Activated naive CD4-positive, alpha-beta T cell treated with anti-CD3 and anti-CD28 coated beads for 36 hours (primary cell): ENCODE measurements at regions not wholly inside any gene's neighbourhood (a gene's known extent, or its start where the extent isn't known, plus 50 kb on each side); places are given as distances from the start of the nearest gene placed in this dataset.
"Not testable (repeated sequence)": the region's sequence is repeated elsewhere in the genome, so short reads cannot be mapped to it uniquely, and the experiment has no call there.

Source experiments
- CTCF ChIA-PET: fragments of 350-600 bp; sonication (Branson Sonifier 250); formaldehyde crosslinking; loops from one replicate; lab custom pipeline; 2021; ENCODE audit warnings: antibody characterized with exemption; lab: Charles Lee
- DNase-seq: peaks from one replicate; pipeline ENCODE4 v3.0.0-alpha.2; 2020
- H3K27ac Mint-ChIP-seq: one replicate; pipeline ENCODE4 v1.8.0; 2021; ENCODE audit warnings: mild to moderate bottlenecking, mixed read lengths
- H3K27me3 Mint-ChIP-seq: one replicate; pipeline ENCODE4 v1.8.0; 2021; ENCODE audit warnings: low read depth, mixed read lengths
- H3K36me3 Mint-ChIP-seq: one replicate; pipeline ENCODE4 v1.8.0; 2021; ENCODE audit warnings: low read depth, mixed read lengths
- H3K4me1 Mint-ChIP-seq: one replicate; pipeline ENCODE4 v1.8.0; 2021; ENCODE audit warnings: low read depth, mixed read lengths
- H3K4me3 Mint-ChIP-seq: one replicate; pipeline ENCODE4 v1.8.0; 2021; ENCODE audit warnings: mild to moderate bottlenecking, moderate library complexity, mixed read lengths
- H3K9me3 Mint-ChIP-seq: one replicate; pipeline ENCODE4 v1.8.0; 2021; ENCODE audit warnings: mixed read lengths
- intact Hi-C: fragments of 100-400 bp; cut with micrococcal nuclease; formaldehyde crosslinking; loops from one replicate; pipeline ENCODE4 v1.15.1; 2023

DNA sequence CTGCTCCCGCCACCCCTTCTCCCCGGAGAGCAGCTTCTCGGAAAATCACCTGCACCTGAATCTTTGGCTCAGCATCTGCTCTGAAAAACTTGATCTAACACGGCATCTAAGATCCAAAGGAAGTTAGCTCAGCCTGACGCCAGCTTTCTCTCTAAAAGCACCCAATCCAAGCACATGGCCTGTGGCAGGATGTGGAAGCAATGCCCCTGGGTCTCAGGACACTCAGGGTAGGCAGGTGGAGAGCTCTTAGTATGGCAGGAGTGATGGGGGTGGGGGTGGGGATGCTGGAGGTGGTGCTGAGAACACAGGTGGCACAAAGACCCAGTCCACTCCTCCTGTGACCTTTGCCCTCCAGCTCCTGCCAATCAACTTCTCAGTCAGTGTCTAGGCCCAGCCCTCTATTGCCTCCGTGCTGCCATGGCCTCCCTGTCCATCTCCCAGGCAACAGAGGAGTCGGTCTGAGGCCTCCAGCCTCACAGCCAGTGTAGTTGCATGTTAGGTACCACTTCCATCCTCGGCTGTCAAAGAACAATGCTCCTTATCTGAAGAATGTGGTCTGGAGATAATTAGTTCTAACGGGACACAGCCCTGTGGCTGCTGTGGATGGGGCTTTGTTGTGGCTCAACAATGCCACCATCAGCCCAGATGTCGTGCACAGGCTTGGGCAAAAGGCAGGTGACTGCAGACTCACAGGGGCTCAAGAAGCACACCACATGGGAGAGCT lies 180.0 kb upstream of the C14orf180 start:
- DNase-seq: no peak
- Mint-ChIP-seq H3K36me3 (peaks cover 3% of the 10 kb centered on the region), H3K9me3 (peaks cover 12% of the 10 kb centered on the region), H3K4me3 (no peak overlapping the region), H3K27ac (no peak overlapping the region), H3K27me3 (no peaks in the 10 kb centered on the region), H3K4me1 (peaks cover 29% of the 10 kb centered on the region)
- intact Hi-C loops: no loop called here
- CTCF ChIA-PET: interaction anchor here (0.6 kb wide), 2 partner anchors 1377 to 1893 kb away, joined by 3 read pairs; no protein-coding TSS in a partner anchor

GRCh38 chr14:104400355-104400754 lies 179.2 kb upstream of the C14orf180 start:
- CTCF ChIA-PET: no interaction called here

GRCh38 chr14:104401785-104402184 lies 177.8 kb upstream of the C14orf180 start:
- H3K36me3 Mint-ChIP-seq: peaks cover 3% of the 10 kb centered on the region
- peaks cover 12% of the 10 kb centered on the region for H3K4me1 Mint-ChIP-seq
- no peak overlapping the region for H3K27ac Mint-ChIP-seq
- no peak for DNase-seq
- CTCF ChIA-PET: no interaction called here
- intact Hi-C loops: no loop called here
- H3K4me3 Mint-ChIP-seq: no peak overlapping the region
- H3K9me3 Mint-ChIP-seq: peaks cover 12% of the 10 kb centered on the region
- H3K27me3 Mint-ChIP-seq: no peaks in the 10 kb centered on the region

More at GRCh38 chr14:104400355-104400754, 179.2 kb upstream of the C14orf180 start:
- no peaks in the 10 kb centered on the region for H3K27me3 Mint-ChIP-seq
- no peak overlapping the region for H3K4me3 Mint-ChIP-seq
- intact Hi-C loops: no loop called here
- peaks cover 12% of the 10 kb centered on the region for H3K9me3 Mint-ChIP-seq
- H3K4me1 Mint-ChIP-seq: peaks cover 21% of the 10 kb centered on the region
- no peak for DNase-seq
- H3K36me3 Mint-ChIP-seq: peaks cover 3% of the 10 kb centered on the region
- H3K27ac Mint-ChIP-seq: no peak overlapping the region

DNA sequence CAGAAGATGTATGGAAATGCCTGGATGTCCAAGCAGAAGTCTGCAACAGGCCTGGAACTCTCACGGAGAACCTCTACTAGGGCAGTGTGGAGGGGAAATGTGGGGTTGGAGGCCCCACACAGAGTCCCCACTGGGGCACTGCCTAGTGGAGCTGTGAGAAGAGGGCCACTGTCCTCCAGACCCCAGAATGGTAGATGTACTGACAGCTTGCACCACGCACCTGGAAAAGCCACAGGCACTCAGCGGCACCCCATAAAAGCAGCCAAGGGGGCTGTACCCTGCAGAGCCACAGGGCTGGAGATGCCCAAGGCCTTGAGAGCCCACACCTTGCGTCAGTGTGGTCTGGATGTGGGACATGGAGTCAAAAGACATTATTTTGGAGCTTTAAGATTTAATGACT lies 177.3 kb upstream of the C14orf180 start:
- H3K36me3 Mint-ChIP-seq, H3K9me3 Mint-ChIP-seq, CTCF ChIA-PET, DNase-seq, intact Hi-C loops, H3K27me3 Mint-ChIP-seq, H3K27ac Mint-ChIP-seq, H3K4me3 Mint-ChIP-seq: not testable (repeated sequence)
- peaks cover 12% of the 10 kb centered on the region for H3K4me1 Mint-ChIP-seq

DNA sequence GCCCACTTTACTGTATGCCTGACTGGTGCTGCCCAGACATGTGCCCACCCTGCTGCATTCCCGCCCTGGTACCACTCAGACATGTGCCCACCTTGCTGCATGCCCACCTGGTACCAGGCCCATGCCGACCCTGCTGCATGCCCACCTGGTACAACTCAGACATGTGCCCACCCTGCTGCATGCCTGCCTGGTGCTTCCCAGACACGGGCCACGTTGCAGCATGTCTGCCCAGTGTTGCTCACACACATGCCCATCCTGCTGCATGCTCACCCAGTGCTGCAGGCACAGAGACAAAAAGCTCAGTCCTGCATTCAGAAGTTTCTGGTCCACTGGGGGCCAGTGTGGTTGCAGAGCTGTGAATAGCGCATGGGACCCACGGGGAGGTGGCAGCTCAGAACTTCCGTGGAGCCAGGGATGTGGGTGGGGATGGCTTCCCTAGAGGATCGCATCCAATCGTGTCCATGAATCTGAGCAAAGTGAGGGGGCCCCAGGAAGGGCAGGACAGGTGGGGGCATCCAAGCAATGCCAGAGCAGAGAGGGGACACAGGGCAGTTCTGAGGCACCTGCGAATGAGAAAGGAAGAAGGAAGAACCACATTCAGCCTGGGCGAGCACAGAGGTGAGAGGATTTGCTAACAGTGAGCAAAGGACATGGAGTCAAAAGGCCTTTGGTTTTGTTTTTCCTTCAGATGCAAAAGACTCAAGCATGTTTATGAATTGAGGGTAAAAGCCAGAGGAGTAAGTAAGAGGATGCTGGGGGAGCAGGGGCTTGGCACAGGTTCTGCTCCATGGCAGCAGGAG lies 175.9 kb upstream of the C14orf180 start:
- intact Hi-C loops: no loop called here
- CTCF ChIA-PET: interaction anchor here (1.0 kb wide), 1 partner anchor 9 kb away, joined by 4 read pairs; no protein-coding TSS in a partner anchor
- DNase-seq: no peak
- H3K27me3 Mint-ChIP-seq: no peaks in the 10 kb centered on the region
- no peak overlapping the region for H3K27ac Mint-ChIP-seq
- H3K4me1 Mint-ChIP-seq: peaks cover 12% of the 10 kb centered on the region
- peaks cover 4% of the 10 kb centered on the region for H3K9me3 Mint-ChIP-seq
- H3K36me3 Mint-ChIP-seq: no peaks in the 10 kb centered on the region
- H3K4me3 Mint-ChIP-seq: no peak overlapping the region

- intact Hi-C loops: no loop called here
- peaks cover 9% of the 10 kb centered on the region for H3K9me3 Mint-ChIP-seq
- no peak overlapping the region for H3K4me3 Mint-ChIP-seq
- no peak overlapping the region for H3K27ac Mint-ChIP-seq
- DNase-seq: no peak
- no peaks in the 10 kb centered on the region for H3K27me3 Mint-ChIP-seq
- CTCF ChIA-PET: interaction anchor here (1.0 kb wide), 1 partner anchor 10 kb away, joined by 4 read pairs; no protein-coding TSS in a partner anchor
- peaks cover 1% of the 10 kb centered on the region for H3K4me1 Mint-ChIP-seq
- no peaks in the 10 kb centered on the region for H3K36me3 Mint-ChIP-seq
Measured at GRCh38 chr14:104404922-104405321, 174.6 kb upstream of the C14orf180 start.

DNA sequence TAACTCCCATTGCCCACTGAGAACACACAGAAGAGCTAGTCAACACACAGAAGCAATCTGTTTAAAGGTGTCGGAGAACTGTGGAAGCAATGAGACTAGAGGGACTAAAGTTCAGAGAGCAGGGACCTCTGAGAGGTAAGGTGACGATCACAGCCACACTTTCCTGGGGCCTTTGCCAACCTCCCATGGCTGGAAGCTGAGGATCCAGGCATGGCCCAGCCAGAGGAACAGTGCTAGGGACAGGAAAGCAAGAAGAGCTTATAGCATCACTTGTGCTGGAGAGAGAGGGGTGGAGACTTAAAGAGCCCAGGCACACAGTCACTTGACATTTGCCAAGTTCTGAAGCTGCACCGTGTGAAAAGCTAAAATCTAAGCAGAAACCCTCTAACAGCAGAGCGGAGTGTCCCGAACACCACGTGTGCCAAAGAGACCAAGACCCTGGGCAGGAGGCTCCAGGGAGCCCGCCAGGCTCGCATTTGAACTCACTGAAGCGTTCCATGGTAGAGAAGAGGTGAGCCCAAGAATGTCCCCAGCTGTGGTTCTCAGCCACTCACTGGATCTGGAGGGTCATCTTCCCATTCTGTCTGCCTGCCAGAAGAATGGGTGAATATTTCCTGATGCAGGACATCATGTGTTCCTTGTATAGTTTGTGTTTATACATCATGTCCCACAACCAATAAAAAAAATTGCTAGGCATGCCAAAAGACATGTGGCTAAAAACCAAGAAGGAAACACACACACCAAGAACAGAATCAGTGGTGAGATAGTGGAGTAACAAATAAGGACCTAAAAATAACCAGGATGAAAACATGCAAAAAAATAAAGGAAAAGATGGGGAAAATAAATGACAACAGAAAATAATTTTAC lies 174.0 kb upstream of the C14orf180 start:
- no peak for DNase-seq
- intact Hi-C loops: no loop called here
- no peaks in the 10 kb centered on the region for H3K36me3 Mint-ChIP-seq
- peaks cover 9% of the 10 kb centered on the region for H3K9me3 Mint-ChIP-seq
- no peaks in the 10 kb centered on the region for H3K4me1 Mint-ChIP-seq
- CTCF ChIA-PET: no interaction called here
- no peak overlapping the region for H3K4me3 Mint-ChIP-seq
- no peak overlapping the region for H3K27ac Mint-ChIP-seq
- H3K27me3 Mint-ChIP-seq: no peaks in the 10 kb centered on the region

DNA sequence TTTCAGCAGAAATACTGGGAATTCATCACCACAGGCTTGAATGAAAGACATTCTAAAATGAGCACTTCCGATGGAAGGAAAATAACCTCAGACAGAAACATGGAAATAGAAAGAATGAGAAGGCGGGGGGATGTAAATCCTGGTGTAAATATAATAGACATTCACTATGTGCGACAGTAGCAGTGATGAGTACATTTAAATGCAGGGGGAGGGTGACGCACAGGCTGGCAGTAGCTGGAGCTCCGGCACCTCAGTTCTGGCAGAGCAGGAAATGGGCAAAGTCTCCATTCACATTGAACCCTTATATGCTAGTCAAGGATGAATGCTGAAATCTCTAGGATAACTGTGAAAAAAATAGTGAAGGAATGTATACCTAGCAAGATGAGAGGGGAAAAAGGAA lies 172.7 kb upstream of the C14orf180 start:
- intact Hi-C loops: no loop called here
- CTCF ChIA-PET: no interaction called here
- no peak overlapping the region for H3K4me3 Mint-ChIP-seq
- no peaks in the 10 kb centered on the region for H3K4me1 Mint-ChIP-seq
- no peaks in the 10 kb centered on the region for H3K27me3 Mint-ChIP-seq
- H3K36me3 Mint-ChIP-seq: no peaks in the 10 kb centered on the region
- no peak for DNase-seq
- H3K9me3 Mint-ChIP-seq: peaks cover 9% of the 10 kb centered on the region
- H3K27ac Mint-ChIP-seq: no peak overlapping the region

- Mint-ChIP-seq H3K9me3 (peaks cover 5% of the 10 kb centered on the region), H3K27ac (no peak overlapping the region), H3K4me1 (no peaks in the 10 kb centered on the region), H3K27me3 (no peaks in the 10 kb centered on the region), H3K4me3 (no peak overlapping the region), H3K36me3 (no peaks in the 10 kb centered on the region)
- no peak for DNase-seq
- CTCF ChIA-PET: no interaction called here
- intact Hi-C loops: no loop called here
Measured at GRCh38 chr14:104416383-104416782, 163.2 kb upstream of the C14orf180 start.

DNA sequence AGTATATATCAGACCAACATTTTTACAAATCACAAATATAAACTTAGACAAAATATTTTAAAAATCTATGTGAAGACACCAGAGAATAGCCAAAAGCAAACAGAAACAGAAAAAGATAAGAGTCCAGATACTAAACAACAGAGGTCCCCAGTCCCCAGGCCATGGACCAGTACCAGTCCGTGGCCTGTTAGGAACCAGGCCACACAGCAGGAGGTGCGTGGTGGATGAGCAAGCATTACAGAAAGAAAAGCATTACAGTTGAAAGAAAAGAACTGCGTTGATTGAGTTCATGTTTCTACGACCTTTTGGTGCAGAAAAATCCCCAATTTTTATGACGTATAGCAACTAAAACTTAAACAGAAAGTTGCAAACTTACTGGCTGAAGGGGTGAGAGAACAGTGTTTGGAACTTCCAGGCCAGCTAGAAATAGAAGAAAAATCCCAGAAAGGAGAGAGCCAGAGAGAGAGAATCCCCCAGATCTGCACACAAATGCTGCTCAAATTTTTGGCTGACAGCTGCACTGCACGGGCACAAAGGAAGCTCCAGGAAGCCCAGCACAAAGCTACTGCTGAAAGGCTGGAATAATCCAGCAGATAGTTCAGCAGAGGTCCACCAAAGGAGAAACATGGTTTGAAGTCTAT lies 159.6 kb upstream of the C14orf180 start:
- no peak overlapping the region for H3K27ac Mint-ChIP-seq
- CTCF ChIA-PET: no interaction called here
- H3K27me3 Mint-ChIP-seq: no peaks in the 10 kb centered on the region
- intact Hi-C loops: no loop called here
- no peak overlapping the region for H3K4me3 Mint-ChIP-seq
- H3K36me3 Mint-ChIP-seq: no peaks in the 10 kb centered on the region
- no peaks in the 10 kb centered on the region for H3K9me3 Mint-ChIP-seq
- DNase-seq: no peak
- H3K4me1 Mint-ChIP-seq: no peaks in the 10 kb centered on the region

DNA sequence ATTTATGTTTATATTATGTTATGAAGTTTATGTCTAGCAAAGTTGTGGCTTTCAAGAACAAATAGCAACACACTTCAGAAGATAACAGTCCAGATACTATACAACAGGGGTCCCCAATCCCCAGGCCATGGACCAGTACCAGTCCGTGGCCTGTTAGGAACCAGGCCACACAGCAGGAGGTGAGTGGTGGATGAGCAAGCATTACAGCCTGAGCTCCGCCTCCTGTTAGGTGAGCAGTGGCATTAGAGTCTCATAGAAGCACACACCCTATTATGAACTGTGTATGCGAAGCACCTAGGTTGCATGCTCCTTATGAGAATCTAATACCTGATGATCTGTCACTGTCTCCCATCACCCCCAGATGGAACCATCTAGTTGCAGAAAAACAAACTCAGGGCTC lies 159.0 kb upstream of the C14orf180 start:
- H3K27me3 Mint-ChIP-seq, H3K4me1 Mint-ChIP-seq, DNase-seq, intact Hi-C loops, CTCF ChIA-PET, H3K36me3 Mint-ChIP-seq, H3K27ac Mint-ChIP-seq, H3K4me3 Mint-ChIP-seq, H3K9me3 Mint-ChIP-seq: not testable (repeated sequence)

- Mint-ChIP-seq H3K27me3 (no peaks in the 10 kb centered on the region), H3K27ac (no peak overlapping the region), H3K36me3 (no peaks in the 10 kb centered on the region), H3K4me3 (no peak overlapping the region), H3K4me1 (no peaks in the 10 kb centered on the region), H3K9me3 (no peaks in the 10 kb centered on the region)
- intact Hi-C loops: no loop called here
- CTCF ChIA-PET: no interaction called here
- DNase-seq: no peak
Measured at GRCh38 chr14:104420990-104421389, 158.6 kb upstream of the C14orf180 start.
